ENCODE measurements at regions not wholly inside any gene's neighbourhood (a gene's known extent, or its start where the extent isn't known, plus 50 kb on each side); places are given as distances from the start of the nearest gene placed in this dataset.
A peak's percentile ranks its signal among the peaks of the same experiment; 100 is the strongest.
"Not testable (repeated sequence)": the region's sequence is repeated elsewhere in the genome, so short reads cannot be mapped to it uniquely, and the experiment has no call there.

GRCh38 chr12:54105809-54106208, 52.2 kb downstream of the HOXC4 start:
- not testable (repeated sequence) for DNase-seq

GRCh38 chr12:54106252-54106651, 52.6 kb downstream of the HOXC4 start:
- not testable (repeated sequence) for DNase-seq

GRCh38 chr12:54106803-54107579, 53.4 kb downstream of the HOXC4 start:
- not testable (repeated sequence) for DNase-seq

GRCh38 chr12:54112336-54112735, 58.7 kb downstream of the HOXC4 start:
- not testable (repeated sequence) for DNase-seq

GRCh38 chr12:54116055-54116454, 62.4 kb downstream of the HOXC4 start:
- not testable (repeated sequence) for DNase-seq

- not testable (repeated sequence) for DNase-seq
These were observed 63.8 kb downstream of the HOXC4 start for GRCh38 chr12:54117392-54117791.

- not testable (repeated sequence) for DNase-seq
These were observed 65.4 kb downstream of the HOXC4 start for GRCh38 chr12:54119082-54119481.

GRCh38 chr12:54123981-54124380, 64.8 kb downstream of the SMUG1 start:
- DNase-seq = not testable (repeated sequence)

- not testable (repeated sequence) for DNase-seq
These were observed 63.1 kb downstream of the SMUG1 start for GRCh38 chr12:54125708-54126028.

GRCh38 chr12:54126029-54126695, 62.6 kb downstream of the SMUG1 start:
- peak; percentile 81 for DNase-seq

GRCh38 chr12:54126696-54127537, 61.9 kb downstream of the SMUG1 start:
- DNase-seq = peak; percentile 65

GRCh38 chr12:54127538-54128259, 61.1 kb downstream of the SMUG1 start:
- DNase-seq = no peak

GRCh38 chr12:54128416-54128815, 60.4 kb downstream of the SMUG1 start:
- peak; percentile 61 for DNase-seq

- no peak for DNase-seq
These were observed 59.5 kb downstream of the SMUG1 start for GRCh38 chr12:54129028-54129903.

All from NCI-H82 (cell line).